GOT3 (cell line): ENCODE measurements at regions not wholly inside any gene's neighbourhood (a gene's known extent, or its start where the extent isn't known, plus 50 kb on each side); places are given as distances from the start of the nearest gene placed in this dataset.
"Not testable (repeated sequence)": the region's sequence is repeated elsewhere in the genome, so short reads cannot be mapped to it uniquely, and the experiment has no call there.

Experiments used
- DNase-seq: peaks from one replicate; lab custom pipeline; 2025; ENCODE audit warnings: mixed read lengths; lab: John Stamatoyannopoulos, UW

DNA sequence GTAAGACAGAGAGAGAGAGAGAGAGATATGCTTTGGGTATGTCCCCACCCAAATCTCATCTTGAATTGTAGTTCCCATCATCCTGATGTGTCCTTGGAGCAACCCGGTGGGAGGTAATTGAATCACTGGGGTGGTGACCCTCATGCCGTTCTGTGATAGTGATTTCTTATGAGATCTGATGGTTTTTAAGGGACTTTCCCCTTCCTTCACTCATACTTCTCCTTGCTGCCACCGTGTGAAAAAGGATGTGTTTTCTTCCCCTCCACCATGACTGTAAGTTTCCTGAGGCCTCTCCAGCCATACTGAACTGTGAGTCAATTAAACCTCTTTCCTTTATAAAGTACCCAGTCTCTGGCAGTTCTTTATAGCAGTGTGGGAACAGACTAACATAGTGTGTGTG lies 60.3 kb downstream of the EOMES start:
- no peak for DNase-seq

DNA sequence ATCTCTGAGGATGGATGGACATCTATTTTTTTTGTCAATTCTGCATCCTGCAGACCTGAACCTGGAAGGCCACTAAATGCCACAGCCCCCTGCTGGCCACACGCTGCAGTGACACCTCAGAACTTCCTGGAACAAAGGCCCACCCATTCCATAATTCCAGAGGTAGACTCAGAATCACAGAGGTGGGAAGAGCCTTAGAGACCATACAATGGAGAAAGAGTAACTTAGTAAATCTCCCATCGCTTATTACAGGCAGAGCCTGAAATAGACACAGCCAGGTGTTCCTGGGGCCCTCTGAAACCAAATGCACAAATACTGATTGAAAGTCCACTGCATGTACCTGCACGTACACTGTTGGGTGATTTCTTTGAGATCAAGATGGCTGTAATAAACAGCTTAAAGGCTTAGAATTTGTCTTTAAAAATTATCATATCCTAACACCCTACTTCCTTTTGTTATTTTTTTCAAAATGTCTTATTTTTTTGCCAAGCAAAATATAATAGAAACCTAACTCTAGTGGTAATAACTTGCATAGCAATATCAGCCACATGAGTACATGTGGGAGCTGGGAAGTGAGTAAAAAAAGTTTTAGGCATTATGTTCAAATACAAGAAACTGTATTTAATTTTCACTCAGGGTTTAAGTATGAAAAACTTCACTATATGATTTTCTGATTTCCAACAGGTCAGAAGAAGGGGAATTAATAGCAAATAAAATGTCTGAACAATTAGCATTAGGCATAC lies 62.7 kb downstream of the EOMES start:
- no peak for DNase-seq

DNA sequence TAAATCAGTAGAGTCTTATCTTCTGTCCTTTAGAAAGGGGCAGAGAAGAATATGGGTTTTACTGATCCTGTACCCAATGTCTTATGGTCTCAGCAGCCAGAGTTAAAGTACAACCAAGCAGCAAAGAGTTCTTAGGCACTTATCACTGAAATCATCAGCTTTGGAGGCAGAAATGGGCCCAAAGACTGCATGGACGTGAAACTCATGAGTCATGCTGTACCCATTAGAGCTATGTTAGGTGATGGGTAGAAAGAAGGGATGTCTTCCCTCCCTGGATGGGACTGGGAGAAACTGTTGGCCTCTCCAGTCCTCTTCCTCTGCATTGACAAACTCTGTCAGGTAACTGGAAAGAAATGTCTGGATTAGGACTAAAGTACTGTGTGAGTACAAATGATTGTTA lies 63.4 kb downstream of the EOMES start:
- DNase-seq, result no peak

DNA sequence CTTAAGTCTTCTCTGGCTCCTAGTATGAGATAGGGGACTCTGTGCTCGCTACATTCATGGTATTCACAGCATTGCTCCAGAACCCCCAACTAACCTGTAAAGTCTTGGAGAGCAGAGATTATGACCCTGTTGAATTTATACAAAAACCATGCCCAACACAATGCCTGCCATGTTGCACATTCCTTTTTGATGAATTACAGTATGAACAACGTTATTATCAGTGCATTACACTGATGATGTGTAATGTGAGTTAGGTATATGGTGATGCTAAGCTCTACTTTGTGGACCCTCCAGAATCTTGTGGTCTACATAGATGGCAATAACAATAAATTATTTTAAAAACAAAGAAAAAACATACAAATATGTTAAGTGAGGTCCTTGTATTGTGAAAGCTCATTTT lies 64.3 kb downstream of the EOMES start:
- no peak for DNase-seq

DNA sequence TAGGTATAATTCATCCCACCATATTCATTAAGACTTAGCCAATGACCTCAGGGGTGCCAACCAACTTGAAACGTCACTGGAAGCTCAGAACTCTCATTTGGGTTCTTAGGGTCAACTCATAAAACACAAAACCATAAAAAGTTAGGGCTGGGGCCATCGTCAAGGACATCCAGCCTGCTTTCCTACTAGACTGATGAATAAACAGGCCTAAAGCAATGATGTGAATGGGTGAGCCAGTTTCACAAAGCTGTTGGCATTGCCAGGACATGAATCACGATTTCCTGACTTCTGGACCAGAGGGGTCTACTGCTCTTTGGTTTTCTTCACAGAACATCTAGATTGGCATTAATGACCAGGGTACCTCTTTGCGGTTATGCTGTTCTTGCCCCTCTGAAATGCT lies 64.7 kb downstream of the EOMES start:
- DNase-seq, result no peak

DNA sequence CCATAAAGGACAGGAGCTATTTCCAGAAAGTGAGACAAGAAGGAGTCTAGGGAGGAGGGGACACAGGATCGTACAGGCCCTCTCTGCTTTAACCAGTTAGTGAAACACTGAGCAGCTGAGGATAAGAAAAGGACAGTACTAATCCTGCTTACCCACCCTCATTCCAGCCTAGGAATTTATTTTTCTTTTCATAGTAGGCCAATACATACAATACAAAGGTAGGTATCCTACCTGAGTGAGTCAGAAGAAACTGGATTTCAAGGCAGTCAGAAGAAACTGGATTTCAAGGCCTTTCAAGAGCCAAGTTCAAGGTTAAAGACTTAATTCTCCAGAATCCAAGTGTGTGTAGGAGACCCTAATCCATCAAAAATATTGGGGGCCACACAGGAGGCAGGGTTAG lies 65.3 kb downstream of the EOMES start:
- DNase-seq, result no peak

DNA sequence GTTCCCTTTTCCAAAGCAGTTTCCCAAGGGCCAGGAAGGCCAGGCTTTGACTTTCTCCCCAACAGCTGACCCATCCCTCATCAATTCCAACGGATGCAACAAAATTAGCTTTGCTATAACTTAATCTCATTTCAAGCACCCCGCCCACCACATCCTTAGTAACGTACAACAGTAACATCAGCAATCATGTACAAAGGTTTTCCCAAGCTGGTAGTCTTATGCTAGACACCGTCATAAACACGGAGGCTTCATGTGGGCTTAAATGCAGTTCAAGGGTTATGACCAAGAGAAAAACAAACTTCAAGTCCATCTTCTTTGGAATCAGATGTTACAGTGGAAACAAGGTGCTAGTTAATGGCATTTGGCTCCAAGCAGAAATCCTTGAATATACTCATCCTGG lies 66.6 kb downstream of the EOMES start:
- DNase-seq, result no peak

DNA sequence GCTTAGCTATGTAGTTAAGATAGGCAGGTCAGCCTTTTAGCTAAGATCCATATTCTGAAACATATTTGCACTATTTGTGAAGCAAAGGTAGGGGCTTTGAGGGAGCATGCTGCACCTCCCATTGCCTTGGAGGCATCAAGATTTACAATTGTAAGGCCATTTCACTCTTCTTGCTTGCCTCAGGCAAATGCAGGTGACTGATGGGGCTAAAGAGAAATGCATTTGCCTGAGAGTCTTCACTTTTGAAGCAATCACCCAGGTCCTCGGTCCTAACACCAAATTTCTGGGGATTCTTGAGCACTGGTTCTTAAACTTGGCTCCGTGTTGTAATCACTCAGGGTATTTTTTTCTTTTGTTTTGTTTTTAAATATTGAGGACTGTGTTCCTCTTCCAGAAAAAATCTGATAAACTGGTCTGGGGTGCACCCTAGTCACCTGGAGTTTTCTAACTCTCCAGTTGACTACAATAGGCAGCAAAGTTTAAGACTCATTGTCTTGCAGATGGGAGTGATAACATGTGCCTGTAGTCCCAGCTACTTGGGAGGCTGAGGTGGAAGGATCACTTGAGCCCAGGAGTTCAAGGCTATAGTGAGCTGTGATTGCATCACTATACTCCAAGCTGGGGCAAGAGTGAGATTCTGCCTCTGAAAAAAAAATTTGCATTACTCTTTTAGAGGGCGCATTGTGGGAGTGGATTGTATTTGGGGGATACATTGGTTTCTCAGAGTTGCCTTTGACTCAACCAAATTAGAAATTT lies 68.1 kb downstream of the EOMES start:
- DNase-seq, result no peak

DNA sequence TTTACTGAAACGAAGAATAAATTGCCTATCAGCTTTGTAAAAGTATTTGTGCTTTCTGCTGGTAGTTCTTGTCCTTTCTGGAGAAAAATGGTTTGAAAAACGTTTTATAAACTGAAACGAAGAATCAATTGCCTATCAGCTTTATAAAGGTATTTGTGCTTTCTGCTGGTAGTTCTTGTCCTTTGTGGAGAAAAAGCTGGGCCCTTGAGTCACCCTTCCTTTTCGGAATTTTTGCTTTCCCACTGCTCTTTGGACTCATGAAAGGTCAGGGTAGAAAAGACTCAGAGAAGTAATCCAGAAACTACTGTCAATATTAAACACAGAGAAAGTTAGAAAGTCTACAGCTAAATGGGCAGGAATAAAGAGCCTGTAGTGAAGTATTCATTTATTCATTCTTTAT lies 72.8 kb downstream of the EOMES start:
- DNase-seq, result no peak

DNA sequence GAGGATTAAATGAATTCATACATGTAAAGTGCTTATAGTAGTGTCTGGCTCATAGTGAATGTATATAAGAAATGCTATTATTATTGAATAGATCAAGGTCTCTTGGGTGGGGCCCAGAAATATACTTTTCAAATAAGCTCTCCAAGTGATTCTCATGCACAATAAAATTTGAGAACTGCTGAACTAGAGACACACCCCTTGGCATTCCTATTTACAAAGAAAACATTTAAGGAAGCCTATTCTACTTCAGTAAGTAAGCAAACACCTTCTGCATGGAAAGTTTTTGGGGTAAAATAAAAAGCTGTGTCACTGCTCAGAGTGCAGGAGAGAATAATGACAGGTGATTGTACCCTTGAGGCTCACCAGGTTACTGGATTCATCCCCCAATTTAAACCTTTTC lies 75.2 kb downstream of the EOMES start:
- no peak for DNase-seq

DNA sequence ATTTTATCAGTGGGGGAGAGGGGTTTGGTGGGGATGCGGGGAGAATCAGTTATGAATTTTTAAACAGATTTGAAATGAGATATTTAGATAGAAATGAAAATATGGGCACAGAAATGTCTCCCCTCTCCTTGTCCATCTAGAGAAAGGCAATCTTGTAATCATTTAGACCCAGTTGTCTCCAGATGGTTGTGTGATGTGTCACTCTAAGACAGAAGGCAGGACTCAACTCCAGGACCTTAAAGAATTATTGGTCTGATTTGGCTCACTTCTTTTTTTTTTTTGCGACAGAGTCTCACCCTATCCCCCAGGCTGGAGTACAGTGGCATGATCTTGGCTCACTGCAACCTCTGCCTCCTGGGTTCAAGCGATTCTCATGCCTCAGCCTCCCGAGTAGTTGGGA lies 77.2 kb downstream of the EOMES start:
- DNase-seq, result no peak

DNA sequence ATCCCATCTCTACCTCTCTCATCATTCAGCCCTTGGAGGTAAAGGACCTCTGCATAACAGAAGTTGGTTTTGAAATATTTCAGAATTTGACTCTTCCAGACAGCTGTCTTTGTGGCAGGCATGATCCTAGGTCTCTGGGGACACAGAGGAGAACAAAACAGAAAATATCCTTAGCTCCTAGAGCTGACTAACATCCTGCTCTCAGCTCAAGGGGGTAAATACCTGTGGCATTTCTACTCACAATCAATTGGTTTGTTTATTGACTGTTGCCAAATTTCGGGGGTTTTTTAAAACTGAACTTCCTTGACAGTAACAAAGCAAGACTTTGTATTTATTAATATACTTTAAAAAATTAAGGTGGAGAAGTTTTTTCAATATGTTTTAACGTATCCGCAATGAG lies 78.8 kb downstream of the EOMES start:
- DNase-seq, result no peak

DNA sequence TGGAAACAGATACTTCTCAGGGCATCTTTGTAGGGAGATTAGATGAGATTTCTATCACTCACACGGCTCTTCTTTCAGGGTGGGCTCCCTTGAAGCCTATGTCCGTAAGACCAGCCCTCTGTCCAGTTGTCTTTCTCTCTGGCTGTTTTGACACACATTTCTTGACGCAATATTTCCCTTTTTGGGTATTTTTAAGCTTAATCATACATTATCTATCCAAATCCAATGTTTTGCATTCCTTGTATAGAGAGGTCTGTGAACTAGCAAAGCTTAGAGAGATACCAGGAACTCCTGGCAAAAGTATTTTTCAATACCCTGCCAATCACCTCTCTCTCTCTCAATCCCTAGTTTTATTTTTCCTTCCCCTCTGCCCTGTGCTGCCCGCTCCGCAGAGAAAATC lies 79.3 kb downstream of the EOMES start:
- DNase-seq, result no peak

DNA sequence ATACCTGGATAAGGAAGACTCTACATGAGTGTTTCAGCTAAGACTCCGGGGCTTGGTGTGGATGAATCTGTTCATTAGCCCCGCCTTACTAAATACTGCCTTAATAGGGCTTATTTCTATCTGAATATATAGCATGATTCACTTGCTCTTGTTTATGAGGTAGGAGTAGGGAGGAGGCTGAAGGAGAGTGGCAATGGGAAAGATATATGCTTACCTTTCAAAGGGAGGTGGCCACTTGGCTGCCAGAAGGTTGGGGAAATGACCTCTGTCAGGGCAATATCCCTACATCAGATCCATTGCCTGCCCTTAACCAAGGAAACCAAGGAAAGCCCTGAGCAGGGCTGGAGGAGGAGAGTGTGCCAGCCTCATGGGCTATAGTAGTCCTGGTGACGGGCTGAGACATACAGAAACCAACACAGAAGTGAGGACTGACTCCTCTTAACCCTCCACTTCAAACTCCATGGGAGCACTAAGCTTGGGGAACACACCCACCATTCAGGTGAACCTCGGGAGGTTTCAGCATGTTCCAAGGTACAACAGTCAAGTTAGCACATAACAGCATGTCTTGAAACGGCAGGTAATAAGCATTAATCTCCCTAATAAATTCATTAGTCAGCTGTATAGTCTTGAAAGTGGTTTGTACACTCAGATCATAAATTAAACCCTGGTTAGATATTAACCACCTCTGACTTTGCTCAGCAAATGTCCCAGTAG lies 80.1 kb downstream of the EOMES start:
- no peak for DNase-seq

DNA sequence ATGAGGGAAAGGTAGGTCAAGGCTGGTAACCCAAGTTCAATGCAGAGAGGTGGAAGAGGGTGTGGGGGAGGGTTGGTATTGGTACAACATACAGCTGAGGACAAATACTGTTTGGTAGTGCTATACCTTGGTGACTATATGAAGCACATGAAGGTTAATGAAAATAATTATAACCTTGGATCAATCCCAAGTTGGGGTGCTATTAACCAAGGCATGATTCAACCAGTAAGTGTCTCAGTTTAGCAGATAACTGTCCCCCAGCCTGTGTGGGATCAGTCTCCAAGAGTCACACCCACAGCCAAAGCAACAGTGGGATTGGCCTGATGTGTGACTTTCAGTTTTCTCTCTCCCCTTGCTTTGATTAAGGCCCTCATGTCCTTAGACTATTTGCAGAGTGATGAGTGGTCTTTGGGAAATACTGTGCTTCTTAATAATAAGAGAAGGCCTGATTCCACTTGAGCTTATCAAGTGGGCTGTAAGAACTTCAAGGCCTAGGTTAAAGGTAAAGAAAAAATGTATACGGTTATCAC lies 80.8 kb downstream of the EOMES start:
- DNase-seq, result no peak

DNA sequence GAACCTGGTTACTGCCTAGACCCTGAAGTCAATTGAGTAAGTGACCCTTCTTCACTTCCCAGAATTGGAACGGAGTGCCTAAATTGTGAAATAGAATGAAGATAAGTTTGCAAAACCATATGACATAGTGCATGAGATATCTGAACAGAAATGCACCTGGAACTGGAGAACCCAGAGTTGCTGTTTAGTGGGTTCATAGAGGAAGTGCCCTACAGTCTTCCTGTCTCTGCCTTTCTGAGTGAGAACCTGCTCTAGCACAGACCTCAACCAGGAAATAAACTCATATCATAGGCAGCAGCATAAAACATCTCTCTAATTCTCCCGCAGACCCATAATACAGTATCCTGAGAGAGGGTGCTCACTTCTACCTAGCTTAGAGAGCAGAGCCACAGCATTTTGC lies 82.9 kb downstream of the EOMES start:
- DNase-seq, result no peak

DNA sequence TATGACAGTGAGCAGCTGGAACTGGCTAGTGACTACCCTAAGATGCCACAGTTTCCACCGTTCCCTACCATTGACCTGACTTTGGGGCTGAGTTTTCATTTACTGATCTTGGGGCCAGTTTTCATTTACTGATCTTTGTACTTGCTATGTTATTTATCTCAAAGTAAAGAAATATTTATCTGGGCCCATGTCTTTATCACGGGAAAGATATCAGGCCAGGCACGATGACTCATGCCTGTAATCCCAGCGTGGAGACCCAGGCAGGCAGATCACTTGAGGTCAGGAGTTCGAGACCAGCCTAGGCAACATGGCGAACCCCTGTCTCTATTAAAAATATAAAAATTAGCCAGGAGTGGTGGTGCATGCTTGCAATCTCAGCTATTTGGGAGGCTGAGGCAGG lies 83.5 kb downstream of the EOMES start:
- DNase-seq, result no peak

DNA sequence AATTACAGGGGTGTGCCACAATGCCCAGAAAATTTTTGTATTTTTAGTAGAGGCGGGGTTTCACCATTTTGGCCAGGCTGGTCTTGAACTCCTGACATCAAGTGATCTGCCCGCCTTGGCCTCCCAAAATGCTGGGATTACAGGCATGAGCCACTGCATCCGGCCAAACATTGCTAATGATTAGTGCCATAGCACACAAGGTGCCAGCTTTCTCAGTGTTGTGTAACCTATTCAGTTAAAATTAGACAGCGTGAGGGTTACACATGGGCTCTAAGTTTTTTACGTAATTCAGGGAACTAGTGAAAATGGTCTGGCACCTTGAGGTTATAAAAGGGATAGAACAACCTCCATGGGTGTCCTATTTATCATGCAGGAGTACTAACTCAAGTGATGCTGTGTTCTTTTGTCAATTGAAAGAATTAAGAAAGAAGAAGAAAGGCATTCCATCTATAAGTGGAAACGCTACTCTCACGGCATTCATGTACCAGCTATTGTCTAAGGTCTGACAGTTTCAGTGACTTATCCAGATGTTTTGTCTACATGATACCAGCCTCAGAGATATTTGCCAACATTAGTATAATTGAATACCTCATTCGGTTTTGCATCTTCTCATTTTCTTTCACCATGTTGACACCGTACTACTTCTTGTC lies 84.7 kb downstream of the EOMES start:
- DNase-seq, result no peak

DNA sequence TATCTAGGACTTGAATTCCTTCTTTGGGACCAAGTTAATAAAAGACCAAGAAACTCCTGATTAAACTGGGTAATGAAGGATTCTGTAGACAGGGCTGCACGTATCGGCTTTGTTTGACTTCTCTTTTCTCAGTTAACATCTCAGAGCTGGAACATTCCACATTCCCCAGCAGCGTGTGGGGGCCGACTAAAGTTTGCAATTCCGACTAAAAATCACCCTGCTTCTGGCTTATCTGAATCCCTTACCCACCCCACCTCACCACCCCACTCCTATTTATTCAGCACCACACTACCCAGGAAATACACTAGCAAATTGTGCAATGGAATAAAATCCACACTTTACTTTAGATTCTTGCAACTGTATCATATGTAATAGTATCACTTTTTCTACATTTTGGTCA lies 87.1 kb downstream of the EOMES start:
- DNase-seq, result not testable (repeated sequence)

DNA sequence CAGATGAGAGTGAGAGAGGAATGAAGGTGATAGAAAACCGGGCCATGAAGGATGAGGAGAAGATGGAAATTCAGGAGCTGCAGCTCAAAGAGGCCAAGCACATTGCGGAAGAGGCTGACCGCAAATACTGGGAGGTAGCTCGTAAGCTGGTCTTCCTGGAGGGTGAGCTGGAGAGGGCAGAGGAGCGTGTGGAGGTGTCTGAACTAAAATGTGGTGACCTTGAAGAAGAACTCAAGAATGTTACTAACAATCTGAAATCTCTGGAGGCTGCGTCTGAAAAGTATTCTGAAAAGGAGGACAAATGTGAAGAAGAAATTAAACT lies 88.9 kb downstream of the EOMES start:
- DNase-seq, result no peak

DNA sequence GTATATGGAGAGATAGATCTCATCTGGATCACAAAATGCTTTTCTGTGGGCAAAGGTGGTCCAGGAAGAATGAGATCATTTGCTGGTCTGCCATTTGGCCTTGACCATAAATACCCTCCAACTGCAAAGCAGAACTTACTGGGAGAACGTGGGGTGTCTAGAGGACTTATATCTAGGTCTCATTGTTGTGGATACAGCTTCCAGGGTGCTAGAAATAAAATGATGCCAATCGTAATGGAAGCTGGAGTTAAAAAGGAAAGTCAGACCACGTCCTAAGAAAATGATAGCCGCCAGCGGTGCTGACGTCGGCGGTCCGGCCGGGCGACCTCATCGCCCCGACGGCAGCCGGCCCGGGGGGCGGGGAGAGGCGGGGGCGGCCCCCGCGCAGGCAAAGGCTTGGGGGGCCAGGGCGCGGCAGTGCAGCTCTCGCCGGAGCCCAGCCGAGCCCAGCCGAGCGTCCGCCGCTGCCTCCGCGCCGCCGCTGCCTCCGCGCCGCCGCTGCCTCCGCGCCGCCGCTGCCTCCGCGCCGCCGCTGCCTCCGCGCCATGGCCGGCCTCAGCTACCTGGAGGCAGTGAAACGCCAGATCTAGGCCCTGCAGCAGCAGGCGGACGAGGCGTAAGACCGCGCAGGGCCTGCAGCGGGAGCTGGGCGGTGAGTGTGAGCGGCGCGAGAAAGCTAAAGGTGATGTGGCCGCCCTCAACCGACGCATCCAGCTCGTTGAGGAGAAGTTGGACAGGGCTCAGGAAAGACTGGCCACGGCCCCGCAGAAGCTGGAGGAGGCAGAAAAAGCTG lies 89.5 kb downstream of the EOMES start:
- no peak for DNase-seq

DNA sequence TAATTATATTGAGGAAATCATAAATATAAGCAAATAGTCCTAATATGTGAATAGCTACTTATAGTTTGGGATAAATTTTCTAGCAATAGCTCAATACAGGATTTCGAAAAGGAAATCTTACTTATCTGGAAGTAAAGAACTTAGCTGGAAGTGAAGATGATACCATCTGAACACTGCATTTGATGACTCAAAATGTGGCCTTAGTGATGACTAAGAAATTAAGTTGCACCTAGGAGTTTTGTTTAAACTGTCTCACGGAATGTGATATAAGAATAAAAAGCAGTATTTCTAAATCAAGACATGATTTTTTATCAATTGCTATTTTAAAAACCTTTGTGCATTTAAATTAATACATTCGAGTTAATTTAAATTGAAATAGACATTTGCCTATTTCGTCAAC lies 91.2 kb downstream of the EOMES start:
- no peak for DNase-seq
